GM12878 (cell line): ENCODE measurements at regions not wholly inside any gene's neighbourhood (a gene's known extent, or its start where the extent isn't known, plus 50 kb on each side); places are given as distances from the start of the nearest gene placed in this dataset.

Source experiments
- ATAC-seq: fragments of 200-7000 bp; cut with Tn5 transposase; 3 replicates; pipeline ENCODE4 v1.9.1; 2020; ENCODE audit warnings: mild to moderate bottlenecking, moderate library complexity
- BruUV-seq: library from RNA; stranded (reverse); fragments of 400-500 nt; replicated peaks from 2 replicates; lab custom pipeline; 2021; lab: Mats Ljungman, UMichigan
- CTCF ChIA-PET: fragments of 300-600 bp; sonication (Branson Sonifier 250); formaldehyde crosslinking; extraction: SDS; loops from one replicate; lab custom pipeline; 2021; ENCODE audit warnings: inconsistent platforms; lab: Yijun Ruan, JAX
- POLR2A ChIA-PET: fragments of 350-600 bp; formaldehyde crosslinking; extraction: SDS; loops from one replicate; lab custom pipeline; 2021; ENCODE audit warnings: inconsistent platforms; lab: Charles Lee
- RAD21 ChIA-PET: fragments of 300-600 bp; sonication (Branson Sonifier 250); formaldehyde crosslinking; loops from one replicate; lab custom pipeline; 2023; ENCODE audit warnings: antibody characterized with exemption; ENCODE audit not compliant: unreplicated experiment; lab: Charles Lee
- SMC1A ChIA-PET: fragments of 300-600 bp; sonication (Branson Sonifier 250); formaldehyde crosslinking; loops from one replicate; lab custom pipeline; 2023; ENCODE audit not compliant: unreplicated experiment, uncharacterized antibody; lab: Charles Lee
- DNase-seq: peaks from one replicate; pipeline ENCODE4 v3.0.0-alpha.2; 2011; ENCODE audit warnings: low read depth, low spot score
- FAIRE-seq: peaks from 3 replicates; lab custom pipeline; 2011; peaks lifted over from hg19 to GRCh38; lab: Jason Lieb, UNC
- H2AFZ ChIP-seq: 2 replicates; pipeline ENCODE4 v1.6.0; 2011; ENCODE audit warnings: low read depth, low read length, control low read depth; ENCODE audit not compliant: control insufficient read depth
- H3K27ac ChIP-seq: 2 replicates; pipeline ENCODE4 v1.5.1; 2011; ENCODE audit warnings: control low read depth; ENCODE audit not compliant: control insufficient read depth, insufficient read depth
- H3K27me3 ChIP-seq, 2 experiments: replicated peaks in 1 of 2; 2 replicates each; pipeline versions ENCODE4 v1.6.0 to v1.6.1; 2011; ENCODE audit warnings: low read length in 1 of 2; ENCODE audit not compliant: control insufficient read depth in 2 of 2, insufficient read depth in 2 of 2
- H3K36me3 ChIP-seq, 2 experiments: 2 replicates each; pipeline ENCODE4 v1.5.1; 2011; ENCODE audit warnings: low read length in 1 of 2; ENCODE audit not compliant: control insufficient read depth in 2 of 2, insufficient read depth in 2 of 2
- H3K4me1 ChIP-seq: 2 replicates; pipeline ENCODE4 v1.6.1; 2011; ENCODE audit warnings: mild to moderate bottlenecking, low read length, moderate library complexity, mixed read lengths; ENCODE audit not compliant: control insufficient read depth, insufficient read depth
- H3K4me2 ChIP-seq: 2 replicates; pipeline ENCODE4 v1.6.0; 2011; ENCODE audit warnings: control low read depth; ENCODE audit not compliant: control insufficient read depth, insufficient read depth
- H3K4me3 ChIP-seq: fragments of 200-600 bp; sonication (generic); 2 replicates; pipeline ENCODE4 v1.5.1; 2016
- H3K79me2 ChIP-seq: 2 replicates; pipeline ENCODE4 v1.6.0; 2011; ENCODE audit warnings: low read length; ENCODE audit not compliant: control insufficient read depth, insufficient read depth
- H3K9ac ChIP-seq: 2 replicates; pipeline ENCODE4 v1.8.0; 2011; ENCODE audit warnings: low read length, control low read depth, mixed read lengths; ENCODE audit not compliant: control insufficient read depth, insufficient read depth
- H3K9me3 ChIP-seq: replicated peaks from 3 replicates; pipeline ENCODE4 v1.5.1; 2011; ENCODE audit warnings: mild to moderate bottlenecking, low read length; ENCODE audit not compliant: control insufficient read depth, insufficient read depth
- H4K20me1 ChIP-seq: 2 replicates; pipeline ENCODE4 v1.6.0; 2011; ENCODE audit not compliant: control insufficient read depth, insufficient read depth
- CHD4 ChIP-seq: fragments of 200-600 bp; sonication (generic); IDR thresholded peaks from 2 replicates; pipeline ENCODE4 v1.6.1; 2016; ENCODE audit warnings: mild to moderate bottlenecking
- HCFC1 ChIP-seq: fragments of 150-350 bp; IDR thresholded peaks from 2 replicates; pipeline ENCODE4 v1.6.1; 2014; ENCODE audit warnings: low read length
- HDGF ChIP-seq: fragments of 450-650 bp; IDR thresholded peaks from 2 replicates; pipeline ENCODE4 v1.6.1; 2016; ENCODE audit warnings: antibody characterized with exemption
- MXI1 ChIP-seq: fragments of 150-350 bp; IDR thresholded peaks from 2 replicates; pipeline ENCODE4 v1.6.1; 2011; ENCODE audit warnings: low read depth, mild to moderate bottlenecking, inconsistent platforms, low read length, improper control_type of control experiment
- MYB ChIP-seq: fragments of 150-350 bp; IDR thresholded peaks from 2 replicates; pipeline ENCODE4 v1.6.1; 2014; ENCODE audit warnings: mild to moderate bottlenecking, low read depth, low read length, borderline replicate concordance
- NFXL1 ChIP-seq: fragments of 450-650 bp; IDR thresholded peaks from 2 replicates; pipeline ENCODE4 v1.6.1; 2017; ENCODE audit warnings: antibody characterized with exemption, mild to moderate bottlenecking, borderline replicate concordance
- NFYB ChIP-seq: IDR thresholded peaks from 2 replicates; pipeline ENCODE4 v1.6.1; 2011; ENCODE audit warnings: low read depth, mild to moderate bottlenecking, low read length, improper control_type of control experiment, moderate library complexity; ENCODE audit not compliant: insufficient read depth
- NR2C2 ChIP-seq: IDR thresholded peaks from 2 replicates; pipeline ENCODE4 v1.6.1; 2011; ENCODE audit warnings: borderline replicate concordance, low read depth; ENCODE audit not compliant: control insufficient read depth, insufficient read length
- STAT3 ChIP-seq: IDR thresholded peaks from 2 replicates; pipeline ENCODE4 v1.6.1; 2011; ENCODE audit warnings: low read depth, low read length, improper control_type of control experiment
- SUPT20H ChIP-seq: IDR thresholded peaks from 2 replicates; pipeline ENCODE4 v1.6.1; 2011; ENCODE audit warnings: low read depth, mild to moderate bottlenecking, low read length, moderate library complexity, borderline replicate concordance; ENCODE audit not compliant: control insufficient read depth
- TARDBP ChIP-seq: IDR thresholded peaks from 2 replicates; pipeline ENCODE4 v1.6.1; 2016; ENCODE audit warnings: borderline replicate concordance
- ZNF24 ChIP-seq: fragments of 450-650 bp; IDR thresholded peaks from 2 replicates; pipeline ENCODE4 v1.6.1; 2017; ENCODE audit warnings: antibody characterized with exemption, mild to moderate bottlenecking
- WGBS: methylation state at CpG from one replicate; pipeline ENCODE4 v1.1.6; 2016; ENCODE audit warnings: low lambda C conversion rate; ENCODE audit not compliant: insufficient replicate concordance, insufficient coverage; ENCODE audit errors: missing lambda C conversion rate; 5-methylcytosine and 5-hydroxymethylcytosine counted together
- in situ Hi-C: fragments of 300-500 bp; cut with MboI; formaldehyde crosslinking; loops from 9 replicates; pipeline ENCODE4 v1.14.3; 2018; ENCODE audit warnings: mixed read lengths
- intact Hi-C: fragments of 100-400 bp; cut with micrococcal nuclease; formaldehyde crosslinking; loops from one replicate; pipeline ENCODE4 v1.14.2; 2022; ENCODE audit not compliant: unreplicated experiment
- TF ChIP-seq, protein P1 (sequence below): IDR thresholded peaks from 2 replicates; pipeline ENCODE4 v1.6.1; 2012; ENCODE audit warnings: low read length, inconsistent platforms
- TF ChIP-seq, protein P2 (sequence below): fragments of 450-650 bp; IDR thresholded peaks from 2 replicates; pipeline ENCODE4 v1.6.1; 2017; ENCODE audit warnings: low read depth, mild to moderate bottlenecking, moderate library complexity

DNA sequence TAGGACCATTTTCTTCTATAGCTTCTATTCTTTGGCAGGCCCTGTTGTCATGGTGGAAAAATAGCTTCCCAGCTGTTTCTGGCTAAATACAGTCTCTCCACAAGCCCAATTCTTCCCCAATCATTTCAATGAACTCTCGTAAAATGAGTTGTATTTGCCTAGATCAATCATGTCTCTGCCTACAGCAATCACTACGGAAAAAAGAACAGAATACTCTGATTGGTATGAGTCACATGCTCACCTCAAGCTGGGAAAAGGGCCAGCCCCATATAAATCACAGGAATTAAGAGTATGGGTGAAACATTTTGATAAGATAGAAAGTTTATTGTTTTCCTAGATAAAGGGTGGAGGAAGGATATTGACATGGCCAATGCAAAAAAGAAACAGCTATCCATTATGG, 711.4 kb downstream of the EFNA5 start (continued):
- TF ChIP-seq, protein P1, sequence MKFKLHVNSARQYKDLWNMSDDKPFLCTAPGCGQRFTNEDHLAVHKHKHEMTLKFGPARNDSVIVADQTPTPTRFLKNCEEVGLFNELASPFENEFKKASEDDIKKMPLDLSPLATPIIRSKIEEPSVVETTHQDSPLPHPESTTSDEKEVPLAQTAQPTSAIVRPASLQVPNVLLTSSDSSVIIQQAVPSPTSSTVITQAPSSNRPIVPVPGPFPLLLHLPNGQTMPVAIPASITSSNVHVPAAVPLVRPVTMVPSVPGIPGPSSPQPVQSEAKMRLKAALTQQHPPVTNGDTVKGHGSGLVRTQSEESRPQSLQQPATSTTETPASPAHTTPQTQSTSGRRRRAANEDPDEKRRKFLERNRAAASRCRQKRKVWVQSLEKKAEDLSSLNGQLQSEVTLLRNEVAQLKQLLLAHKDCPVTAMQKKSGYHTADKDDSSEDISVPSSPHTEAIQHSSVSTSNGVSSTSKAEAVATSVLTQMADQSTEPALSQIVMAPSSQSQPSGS: no peak
- TF ChIP-seq, protein P2, sequence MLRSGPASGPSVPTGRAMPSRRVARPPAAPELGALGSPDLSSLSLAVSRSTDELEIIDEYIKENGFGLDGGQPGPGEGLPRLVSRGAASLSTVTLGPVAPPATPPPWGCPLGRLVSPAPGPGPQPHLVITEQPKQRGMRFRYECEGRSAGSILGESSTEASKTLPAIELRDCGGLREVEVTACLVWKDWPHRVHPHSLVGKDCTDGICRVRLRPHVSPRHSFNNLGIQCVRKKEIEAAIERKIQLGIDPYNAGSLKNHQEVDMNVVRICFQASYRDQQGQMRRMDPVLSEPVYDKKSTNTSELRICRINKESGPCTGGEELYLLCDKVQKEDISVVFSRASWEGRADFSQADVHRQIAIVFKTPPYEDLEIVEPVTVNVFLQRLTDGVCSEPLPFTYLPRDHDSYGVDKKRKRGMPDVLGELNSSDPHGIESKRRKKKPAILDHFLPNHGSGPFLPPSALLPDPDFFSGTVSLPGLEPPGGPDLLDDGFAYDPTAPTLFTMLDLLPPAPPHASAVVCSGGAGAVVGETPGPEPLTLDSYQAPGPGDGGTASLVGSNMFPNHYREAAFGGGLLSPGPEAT: no peak
- TF ChIP-seq ZNF24 (no peak), TARDBP (no peak), MXI1 (no peak), MYB (no peak), STAT3 (no peak), NR2C2 (no peak)

DNA sequence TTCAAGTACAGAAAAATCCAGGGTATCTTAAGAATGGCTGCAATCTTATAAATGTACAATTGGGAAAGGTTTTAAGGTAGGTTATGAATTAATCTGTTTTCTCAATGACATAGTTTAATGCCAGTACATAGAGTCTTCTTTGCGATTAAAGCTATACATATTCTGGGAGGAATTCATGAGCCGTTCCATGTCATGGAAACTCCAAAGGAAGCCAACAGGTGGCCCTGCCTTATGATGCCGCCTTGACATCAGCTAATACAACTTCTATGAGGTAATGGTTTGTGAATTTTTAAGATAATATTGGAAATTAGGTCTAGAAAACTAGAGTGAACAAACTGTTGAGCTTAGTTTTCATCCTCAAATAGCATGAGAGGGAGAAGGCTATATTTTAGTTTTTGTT, 713.4 kb downstream of the EFNA5 start:
- Histone ChIP-seq H3K9me3 (no peaks in the 10 kb centered on the region), H3K4me3 (no peak overlapping the region), H3K27ac (no peak overlapping the region), H3K79me2 (no peaks in the 10 kb centered on the region), H3K36me3 (no peaks in the 10 kb centered on the region), H2AFZ (no peak overlapping the region), H3K9ac (no peak overlapping the region), H4K20me1 (no peaks in the 10 kb centered on the region), H3K27me3 (no peaks in the 10 kb centered on the region), H3K4me1 (no peaks in the 10 kb centered on the region), H3K4me2 (no peak overlapping the region)
- intact Hi-C loops (no loop called here), in situ Hi-C loops (no loop called here)
- POLR2A ChIA-PET: no interaction called here
- DNase-seq (no peak), ATAC-seq (no peak), FAIRE-seq (no peak)
- CTCF ChIA-PET: interaction anchor here (0.7 kb wide), 1 partner anchor 150 kb away, joined by 3 read pairs; no protein-coding TSS in a partner anchor
- BruUV-seq: no TSS peak
- WGBS: 23% methylated on average over 3 of the region's 3 CpGs
- no peak for TF ChIP-seq CHD4
- TF ChIP-seq SUPT20H: no peak
- TF ChIP-seq NFXL1: no peak
- no peak for TF ChIP-seq HCFC1
- no peak for TF ChIP-seq NFYB
- TF ChIP-seq HDGF: no peak
- SMC1A ChIA-PET: no interaction called here
- RAD21 ChIA-PET: no interaction called here
